Neuronal stem cell (in vitro differentiated cells): ENCODE measurements at regions not wholly inside any gene's neighbourhood (a gene's known extent, or its start where the extent isn't known, plus 50 kb on each side); places are given as distances from the start of the nearest gene placed in this dataset.

ENCODE experiments used
- DNase-seq: peaks from one replicate; pipeline ENCODE4 v3.0.0-alpha.2; 2013; ENCODE audit warnings: low spot score
- H2AFZ ChIP-seq: one replicate; pipeline ENCODE4 v1.6.1; 2013; ENCODE audit warnings: mild to moderate bottlenecking, low read length, inconsistent platforms
- H2AK5ac ChIP-seq: 2 replicates; pipeline ENCODE4 v1.6.1; 2013; ENCODE audit warnings: low read depth, mild to moderate bottlenecking, inconsistent platforms, low read length, moderate library complexity, mixed read lengths
- H2BK120ac ChIP-seq: 2 replicates; pipeline ENCODE4 v1.6.1; 2013; ENCODE audit warnings: low read depth, mild to moderate bottlenecking, inconsistent platforms, low read length, moderate library complexity, mixed read lengths
- H2BK12ac ChIP-seq: one replicate; pipeline ENCODE4 v1.6.1; 2013; ENCODE audit warnings: low read length, inconsistent platforms
- H2BK15ac ChIP-seq: 2 replicates; pipeline ENCODE4 v1.6.1; 2013; ENCODE audit warnings: mild to moderate bottlenecking, low read length, inconsistent platforms, mixed read lengths
- H2BK5ac ChIP-seq: one replicate; pipeline ENCODE4 v1.6.1; 2013; ENCODE audit warnings: inconsistent platforms, mild to moderate bottlenecking, low read length, moderate library complexity
- H3K14ac ChIP-seq: one replicate; pipeline ENCODE4 v1.6.1; 2013; ENCODE audit warnings: low read length, inconsistent platforms
- H3K18ac ChIP-seq: 2 replicates; pipeline ENCODE4 v1.6.1; 2013; ENCODE audit warnings: low read length, inconsistent platforms
- H3K23ac ChIP-seq: 2 replicates; pipeline ENCODE4 v1.6.1; 2013; ENCODE audit warnings: low read depth, mild to moderate bottlenecking, mixed read lengths, low read length, inconsistent platforms; ENCODE audit not compliant: poor library complexity
- H3K27ac ChIP-seq: replicated peaks from 3 replicates; pipeline ENCODE4 v1.5.1; 2013; ENCODE audit warnings: low read length, inconsistent platforms
- H3K27me3 ChIP-seq, 3 experiments: 2 replicates each; pipeline ENCODE4 v1.6.1; 2013; ENCODE audit warnings: low read length in 3 of 3, mild to moderate bottlenecking in 2 of 3, inconsistent platforms in 1 of 3, low read depth in 1 of 3, mixed read lengths in 1 of 3, moderate library complexity in 1 of 3; ENCODE audit not compliant: control insufficient read depth in 3 of 3, insufficient read depth in 3 of 3
- H3K36me3 ChIP-seq, 2 donors: replicated peaks in 1 of 2; 2 replicates each; pipeline ENCODE4 v1.6.1; 2013; ENCODE audit warnings: low read length in 2 of 2; ENCODE audit not compliant: control insufficient read depth in 2 of 2, insufficient read depth in 2 of 2
- H3K4ac ChIP-seq: 2 replicates; pipeline ENCODE4 v1.6.1; 2013; ENCODE audit warnings: inconsistent platforms, mild to moderate bottlenecking, low read length, moderate library complexity
- H3K4me1 ChIP-seq, 2 donors: 1 replicate in 1 of 2; 2 replicates in 1 of 2; pipeline ENCODE4 v1.6.1; 2013; ENCODE audit warnings: low read length in 2 of 2, low read depth in 1 of 2; ENCODE audit not compliant: control insufficient read depth in 2 of 2, insufficient read depth in 1 of 2
- H3K4me2 ChIP-seq: one replicate; pipeline ENCODE4 v1.6.1; 2013; ENCODE audit warnings: mild to moderate bottlenecking, low read length, inconsistent platforms; ENCODE audit not compliant: insufficient read depth, poor library complexity, severe bottlenecking
- H3K4me3 ChIP-seq, 2 donors: 2 replicates each; pipeline ENCODE4 v1.5.1; 2013; ENCODE audit warnings: low read length in 2 of 2, mild to moderate bottlenecking in 2 of 2, inconsistent platforms in 1 of 2, moderate library complexity in 1 of 2
- H3K79me1 ChIP-seq: one replicate; pipeline ENCODE4 v1.6.1; 2013; ENCODE audit warnings: low read depth, mild to moderate bottlenecking, inconsistent platforms, low read length, moderate library complexity
- H3K9ac ChIP-seq: one replicate; pipeline ENCODE4 v1.6.1; 2013; ENCODE audit warnings: mild to moderate bottlenecking, low read depth, low read length, inconsistent platforms; ENCODE audit not compliant: poor library complexity
- H3K9me3 ChIP-seq, 2 donors: replicated peaks in 1 of 2; 2 replicates each; pipeline versions ENCODE3 to v1.6.1; 2013; ENCODE audit warnings: low read length in 2 of 2, mild to moderate bottlenecking in 2 of 2, inconsistent platforms in 1 of 2, low read depth in 1 of 2, mixed read lengths in 1 of 2, moderate library complexity in 1 of 2; ENCODE audit not compliant: control insufficient read depth in 2 of 2, insufficient read depth in 1 of 2
- H4K8ac ChIP-seq: one replicate; pipeline ENCODE4 v1.6.1; 2013; ENCODE audit warnings: low read depth, mild to moderate bottlenecking, inconsistent platforms, low read length, moderate library complexity
- H4K91ac ChIP-seq: one replicate; pipeline ENCODE4 v1.6.1; 2013; ENCODE audit warnings: low read length, low read depth, mild to moderate bottlenecking, inconsistent platforms; ENCODE audit not compliant: poor library complexity
- WGBS, 2 donors: extraction: QIAGEN DNeasy Blood & Tissue Kit; methylation state at CpG; one replicate each; pipeline ENCODE4 v1.1.7; 2013; ENCODE audit warnings: missing lambda C conversion rate in 2 of 2, mixed read lengths in 1 of 2; ENCODE audit not compliant: insufficient read length in 2 of 2, insufficient replicate concordance in 1 of 2; ENCODE audit errors: extremely low coverage in 2 of 2; 5-methylcytosine and 5-hydroxymethylcytosine counted together

DNA sequence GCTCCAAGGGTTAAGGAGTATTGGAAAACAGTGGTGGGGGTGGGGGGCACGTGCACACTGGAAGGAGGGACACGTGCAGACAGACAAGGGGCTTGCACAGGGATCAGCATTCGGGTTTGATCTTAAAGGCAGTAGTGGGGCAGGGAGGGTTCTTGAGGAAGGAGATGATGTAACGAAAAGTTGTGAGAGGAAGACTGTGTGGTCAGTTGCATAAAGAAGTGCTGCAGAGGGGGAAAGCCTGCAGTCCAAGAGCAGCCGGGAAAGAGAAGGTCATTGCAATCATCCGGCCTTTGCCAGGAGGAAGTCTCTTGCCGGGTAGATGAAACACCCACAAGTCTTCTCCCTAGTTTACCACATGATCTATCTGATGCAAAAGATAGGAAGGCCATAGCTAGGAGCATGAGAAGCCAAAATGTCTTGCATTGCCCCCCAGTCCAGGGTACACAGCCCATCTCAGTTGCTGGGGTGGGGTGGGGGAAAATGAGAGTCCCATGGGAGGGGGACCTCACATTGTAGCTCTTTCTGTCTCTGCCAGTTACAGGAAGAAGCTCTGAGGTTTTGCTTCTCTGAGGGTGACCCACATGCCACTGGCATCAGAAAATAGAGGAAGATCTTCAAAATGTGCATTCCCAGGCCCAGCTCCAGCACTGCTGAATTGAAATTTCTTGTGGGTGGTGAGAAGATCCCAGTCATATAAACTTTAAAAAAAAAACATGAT, 202.5 kb upstream of the RAB4A start:
- no peak overlapping the region for H3K4me2 ChIP-seq
- no peak overlapping the region for H4K8ac ChIP-seq
- no peak overlapping the region for H3K14ac ChIP-seq
- H3K18ac ChIP-seq: no peak overlapping the region
- H2BK120ac ChIP-seq: no peak overlapping the region
- H3K27ac ChIP-seq: no peak overlapping the region
- H2BK12ac ChIP-seq: peak overlapping the region; percentile 14
- no peak overlapping the region for H2AFZ ChIP-seq
- peak overlapping the region; percentile 31 for H2BK15ac ChIP-seq
- H3K4ac ChIP-seq: no peak overlapping the region
- no peak overlapping the region for H4K91ac ChIP-seq
- H3K9ac ChIP-seq: no peak overlapping the region
- no peaks in the 10 kb centered on the region for H3K36me3 ChIP-seq
- WGBS, 2 donors: no CpG with 5 or more reads among the region's 7 CpGs
- DNase-seq: no peak
- H2BK5ac ChIP-seq: no peak overlapping the region
- H2AK5ac ChIP-seq: peak overlapping the region; percentile 48
- peaks cover 0 to 8% of the 10 kb centered on the region in 2 donors for H3K4me1 ChIP-seq
- no peak overlapping the region for H3K23ac ChIP-seq
- H3K9me3 ChIP-seq: no peaks in the 10 kb centered on the region
- no peaks in the 10 kb centered on the region for H3K79me1 ChIP-seq
- H3K27me3 ChIP-seq: peaks cover 0 to 7% (median 0%) of the 10 kb centered on the region in 3 experiments
- no peak overlapping the region for H3K4me3 ChIP-seq

DNA sequence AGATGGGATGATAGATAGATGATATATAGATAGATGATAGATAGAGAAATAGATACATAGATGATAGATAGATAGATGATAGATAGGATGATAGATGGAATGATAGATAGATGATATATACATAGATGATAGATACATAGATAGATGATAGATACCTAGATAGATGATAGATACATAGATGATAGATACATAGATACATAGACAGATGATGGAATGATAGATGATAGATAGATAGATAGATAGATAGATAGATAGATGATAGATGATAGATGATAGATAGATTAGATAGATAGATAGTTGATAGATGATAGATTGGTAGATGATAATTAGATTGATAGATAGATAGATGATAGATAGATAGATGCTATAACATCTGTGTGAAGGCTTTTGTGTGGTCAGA, 201.7 kb upstream of the RAB4A start:
- H3K27me3 ChIP-seq: peaks cover 0 to 7% (median 0%) of the 10 kb centered on the region in 3 experiments
- no peak overlapping the region for H2BK120ac ChIP-seq
- no peak overlapping the region for H2BK5ac ChIP-seq
- H3K23ac ChIP-seq: no peak overlapping the region
- no peak overlapping the region for H3K27ac ChIP-seq
- no peak overlapping the region for H2BK15ac ChIP-seq
- peaks cover 0 to 8% of the 10 kb centered on the region in 2 donors for H3K4me1 ChIP-seq
- no peaks in the 10 kb centered on the region for H3K79me1 ChIP-seq
- no peaks in the 10 kb centered on the region for H3K36me3 ChIP-seq
- H3K9me3 ChIP-seq: no peaks in the 10 kb centered on the region
- H2BK12ac ChIP-seq: no peak overlapping the region
- no peak overlapping the region for H2AFZ ChIP-seq
- no peak overlapping the region for H4K8ac ChIP-seq
- H3K4ac ChIP-seq: no peak overlapping the region
- DNase-seq: no peak
- H3K4me3 ChIP-seq: no peak overlapping the region
- no peak overlapping the region for H4K91ac ChIP-seq
- H3K4me2 ChIP-seq: no peak overlapping the region
- no peak overlapping the region for H2AK5ac ChIP-seq
- no peak overlapping the region for H3K9ac ChIP-seq
- no peak overlapping the region for H3K14ac ChIP-seq
- no peak overlapping the region for H3K18ac ChIP-seq

DNA sequence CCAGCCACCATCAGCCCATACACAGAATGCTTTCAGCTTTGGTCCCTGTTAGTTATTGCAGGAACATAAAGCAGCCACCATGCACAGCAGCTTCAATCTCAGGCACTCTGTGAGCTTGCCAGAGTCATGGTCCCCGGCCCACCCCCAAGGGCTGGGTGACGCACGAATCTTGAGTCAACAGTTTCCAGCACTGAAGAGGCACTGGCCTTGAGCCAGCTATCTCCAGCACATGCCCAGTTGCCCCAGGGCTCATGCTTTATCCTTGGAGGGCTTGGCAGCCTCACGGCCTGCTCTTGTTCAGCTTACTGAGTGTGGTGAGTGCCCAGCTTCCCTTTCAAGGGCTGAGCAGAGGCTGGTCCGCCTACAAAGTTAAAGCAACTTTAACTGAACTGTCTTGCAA, 200.7 kb upstream of the RAB4A start:
- WGBS, 2 donors: no CpG with 5 or more reads among the region's 5 CpGs
- peaks cover 0 to 4% (median 0%) of the 10 kb centered on the region in 3 experiments for H3K27me3 ChIP-seq
- no peaks in the 10 kb centered on the region for H3K36me3 ChIP-seq
- no peak overlapping the region for H2BK5ac ChIP-seq
- no peak overlapping the region for H3K27ac ChIP-seq
- DNase-seq: no peak
- H3K9me3 ChIP-seq: no peaks in the 10 kb centered on the region
- no peak overlapping the region for H2AFZ ChIP-seq
- no peak overlapping the region for H2BK15ac ChIP-seq
- H2BK12ac ChIP-seq: no peak overlapping the region
- peak overlapping the region; percentile 10 for H2AK5ac ChIP-seq
- H3K4me1 ChIP-seq: peaks cover 0 to 7% of the 10 kb centered on the region in 2 donors
- H4K8ac ChIP-seq: no peak overlapping the region
- no peak overlapping the region for H2BK120ac ChIP-seq
- H3K4me3 ChIP-seq: no peak overlapping the region
- H3K4me2 ChIP-seq: no peak overlapping the region
- H3K14ac ChIP-seq: no peak overlapping the region
- H3K18ac ChIP-seq: peak overlapping the region; percentile 39
- H3K4ac ChIP-seq: no peak overlapping the region
- no peak overlapping the region for H3K9ac ChIP-seq
- H3K79me1 ChIP-seq: no peaks in the 10 kb centered on the region
- H3K23ac ChIP-seq: no peak overlapping the region
- H4K91ac ChIP-seq: no peak overlapping the region

DNA sequence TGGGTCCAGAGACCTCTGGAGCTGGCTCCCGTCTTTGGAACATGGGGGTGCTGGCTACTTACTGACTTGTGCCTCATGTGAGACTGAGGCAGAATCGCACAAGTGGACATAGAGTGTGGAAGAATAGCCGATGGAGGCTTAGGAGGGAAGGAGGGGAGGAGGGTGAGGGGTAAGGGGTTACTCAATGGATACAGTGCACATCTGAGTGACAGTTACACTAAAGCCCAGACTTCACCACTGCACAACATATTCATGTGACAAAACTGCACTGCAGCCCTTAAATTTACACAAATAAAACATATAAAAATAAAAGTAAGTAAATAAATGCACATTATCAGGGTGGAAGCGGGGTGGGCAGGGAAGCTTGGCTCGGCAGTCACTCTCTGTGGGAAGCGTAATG, 197.7 kb upstream of the RAB4A start:
- H3K14ac ChIP-seq: no peak overlapping the region
- H3K4me1 ChIP-seq: peaks cover 0 to 15% of the 10 kb centered on the region in 2 donors
- H4K91ac ChIP-seq: no peak overlapping the region
- H2AK5ac ChIP-seq: no peak overlapping the region
- H3K9ac ChIP-seq: no peak overlapping the region
- DNase-seq: no peak
- no peak overlapping the region for H2BK120ac ChIP-seq
- no peak overlapping the region for H2BK15ac ChIP-seq
- H2BK12ac ChIP-seq: no peak overlapping the region
- WGBS, 2 donors: no CpG with 5 or more reads among the region's 6 CpGs
- no peak overlapping the region for H3K4ac ChIP-seq
- no peaks in the 10 kb centered on the region for H3K9me3 ChIP-seq
- H2AFZ ChIP-seq: no peak overlapping the region
- no peaks in the 10 kb centered on the region for H3K36me3 ChIP-seq
- H4K8ac ChIP-seq: no peak overlapping the region
- no peaks in the 10 kb centered on the region for H3K79me1 ChIP-seq
- H3K27me3 ChIP-seq: peaks cover 0 to 4% (median 0%) of the 10 kb centered on the region in 3 experiments
- no peak overlapping the region for H3K27ac ChIP-seq
- H3K23ac ChIP-seq: no peak overlapping the region
- peak overlapping the region; percentile 41 for H3K18ac ChIP-seq
- no peak overlapping the region for H3K4me3 ChIP-seq
- H3K4me2 ChIP-seq: no peak overlapping the region
- no peak overlapping the region for H2BK5ac ChIP-seq
